DOHH2 (cell line): ENCODE measurements at regions not wholly inside any gene's neighbourhood (a gene's known extent, or its start where the extent isn't known, plus 50 kb on each side); places are given as distances from the start of the nearest gene placed in this dataset.

Source experiments
- EZH2phosphoT487 ChIP-seq: fragments of 200-600 bp; sonication (generic); IDR thresholded peaks from 2 replicates; pipeline ENCODE4 v1.6.1; 2017; ENCODE audit warnings: borderline replicate concordance, mild to moderate bottlenecking, antibody characterized with exemption, low read length, moderate library complexity, mixed read lengths
- TF ChIP-seq, protein P1 (sequence below): fragments of 200-600 bp; sonication (generic); IDR thresholded peaks from one replicate; pipeline ENCODE4 v1.5.1; 2014; ENCODE audit warnings: antibody characterized with exemption, mild to moderate bottlenecking, low read depth, low read length; ENCODE audit not compliant: poor library complexity, severe bottlenecking

DNA sequence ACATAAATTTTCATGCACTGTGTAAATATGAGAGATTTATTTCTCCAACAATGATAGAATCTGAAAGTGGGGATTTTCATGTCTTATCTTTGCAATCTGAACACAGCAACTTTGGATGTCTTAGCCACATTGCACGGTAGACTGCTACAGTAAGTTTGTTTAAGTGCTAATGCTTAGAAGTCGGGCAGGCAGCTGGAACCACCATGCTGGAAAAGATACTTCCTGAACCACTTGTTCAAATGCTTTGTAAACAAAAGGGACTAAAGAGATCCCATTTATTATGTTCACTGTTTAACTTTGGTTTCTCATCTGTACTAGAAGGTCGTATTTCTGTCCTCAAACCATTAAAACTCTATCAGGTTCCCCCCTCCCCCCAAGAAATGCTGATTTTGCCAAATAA lies 555.9 kb upstream of the DIPK2B start:
- TF ChIP-seq, protein P1, sequence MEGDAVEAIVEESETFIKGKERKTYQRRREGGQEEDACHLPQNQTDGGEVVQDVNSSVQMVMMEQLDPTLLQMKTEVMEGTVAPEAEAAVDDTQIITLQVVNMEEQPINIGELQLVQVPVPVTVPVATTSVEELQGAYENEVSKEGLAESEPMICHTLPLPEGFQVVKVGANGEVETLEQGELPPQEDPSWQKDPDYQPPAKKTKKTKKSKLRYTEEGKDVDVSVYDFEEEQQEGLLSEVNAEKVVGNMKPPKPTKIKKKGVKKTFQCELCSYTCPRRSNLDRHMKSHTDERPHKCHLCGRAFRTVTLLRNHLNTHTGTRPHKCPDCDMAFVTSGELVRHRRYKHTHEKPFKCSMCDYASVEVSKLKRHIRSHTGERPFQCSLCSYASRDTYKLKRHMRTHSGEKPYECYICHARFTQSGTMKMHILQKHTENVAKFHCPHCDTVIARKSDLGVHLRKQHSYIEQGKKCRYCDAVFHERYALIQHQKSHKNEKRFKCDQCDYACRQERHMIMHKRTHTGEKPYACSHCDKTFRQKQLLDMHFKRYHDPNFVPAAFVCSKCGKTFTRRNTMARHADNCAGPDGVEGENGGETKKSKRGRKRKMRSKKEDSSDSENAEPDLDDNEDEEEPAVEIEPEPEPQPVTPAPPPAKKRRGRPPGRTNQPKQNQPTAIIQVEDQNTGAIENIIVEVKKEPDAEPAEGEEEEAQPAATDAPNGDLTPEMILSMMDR: no peak
- no peak for TF ChIP-seq EZH2phosphoT487
